HAP-1 (cell line): ENCODE measurements at regions not wholly inside any gene's neighbourhood (a gene's known extent, or its start where the extent isn't known, plus 50 kb on each side); places are given as distances from the start of the nearest gene placed in this dataset.
"Not testable (repeated sequence)": the region's sequence is repeated elsewhere in the genome, so short reads cannot be mapped to it uniquely, and the experiment has no call there.

ENCODE experiments used
- DNase-seq, 2 experiments: peaks; one replicate each; pipeline ENCODE4 v3.0.0-alpha.2; 2016 to 2020; ENCODE audit warnings: low spot score in 2 of 2
- H3K27me3 ChIP-seq: fragments of 250-450 bp; sonication (Bioruptor Pico); 2 replicates; pipeline ENCODE4 v1.5.1; 2020; ENCODE audit warnings: low read depth, mild to moderate bottlenecking, moderate library complexity
- H3K36me3 ChIP-seq: fragments of 250-450 bp; sonication (Bioruptor Pico); replicated peaks from 2 replicates; pipeline ENCODE4 v1.5.1; 2020; ENCODE audit warnings: mild to moderate bottlenecking
- H3K4me1 ChIP-seq: fragments of 250-450 bp; sonication (Bioruptor Pico); 2 replicates; pipeline ENCODE4 v1.5.1; 2020; ENCODE audit warnings: mild to moderate bottlenecking
- H3K4me3 ChIP-seq: fragments of 250-450 bp; sonication (Bioruptor Pico); 2 replicates; pipeline ENCODE4 v1.5.1; 2020; ENCODE audit warnings: mild to moderate bottlenecking, moderate library complexity
- H3K9me3 ChIP-seq: fragments of 250-450 bp; sonication (Bioruptor Pico); 2 replicates; pipeline ENCODE4 v1.5.1; 2020; ENCODE audit warnings: mild to moderate bottlenecking, moderate library complexity
- in situ Hi-C: fragments of 300-500 bp; cut with MboI; formaldehyde crosslinking; loops from 3 replicates; pipeline ENCODE4 v1.14.3; 2020; ENCODE audit warnings: low sequenced_read_pairs, inconsistent platforms, mixed read lengths

DNA sequence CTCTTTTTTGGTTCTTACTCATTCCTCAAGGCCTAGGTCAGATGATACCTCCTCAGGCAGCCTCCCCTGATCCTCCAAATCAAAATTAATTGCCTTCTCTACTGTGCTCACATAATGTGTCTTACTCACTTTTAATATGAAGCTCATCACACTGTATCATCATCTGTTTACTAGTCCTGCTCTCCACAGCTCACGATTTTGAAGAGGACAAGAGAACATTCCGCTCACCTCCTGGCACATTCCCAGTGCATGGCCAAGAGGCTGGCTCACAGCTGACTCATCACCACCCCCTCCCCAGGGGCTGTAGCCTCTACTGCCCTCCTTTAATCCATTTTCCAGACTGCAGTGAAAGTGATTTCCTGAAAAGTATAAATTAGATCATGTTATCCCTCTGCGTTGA, 133.1 kb downstream of the ALDH8A1 start:
- in situ Hi-C loops, result loop anchor here (10.0 kb wide), 1 partner anchor 652 kb away; no protein-coding TSS in a partner anchor

DNA sequence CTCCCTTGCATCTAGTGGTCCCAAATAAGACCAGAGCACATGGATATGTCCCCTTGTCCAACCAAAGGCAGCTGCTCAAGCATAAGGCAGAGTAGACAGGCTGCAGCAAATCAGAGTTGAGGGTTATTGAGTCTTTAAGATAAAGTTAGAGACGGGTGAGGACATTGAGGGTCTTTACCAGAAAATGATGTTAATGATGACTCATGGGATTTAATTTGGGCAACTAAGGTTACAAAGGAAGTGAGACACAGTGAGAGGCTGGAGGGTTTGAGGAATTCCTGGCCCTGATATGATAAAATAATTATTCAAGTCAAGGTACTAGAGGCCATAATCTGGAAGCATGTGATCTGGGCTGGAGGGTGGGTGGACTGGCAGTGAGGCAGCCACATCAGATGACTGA, 133.6 kb downstream of the ALDH8A1 start:
- in situ Hi-C loops, result loop anchor here (10.0 kb wide), 1 partner anchor 651 kb away; no protein-coding TSS in a partner anchor

More for the DNA sequence above, 133.1 kb downstream of the ALDH8A1 start:
- Histone ChIP-seq H3K4me1 (no peaks in the 10 kb centered on the region), H3K4me3 (no peak overlapping the region), H3K36me3 (no peaks in the 10 kb centered on the region), H3K27me3 (no peaks in the 10 kb centered on the region), H3K9me3 (no peaks in the 10 kb centered on the region)
- DNase-seq, result no peak

DNA sequence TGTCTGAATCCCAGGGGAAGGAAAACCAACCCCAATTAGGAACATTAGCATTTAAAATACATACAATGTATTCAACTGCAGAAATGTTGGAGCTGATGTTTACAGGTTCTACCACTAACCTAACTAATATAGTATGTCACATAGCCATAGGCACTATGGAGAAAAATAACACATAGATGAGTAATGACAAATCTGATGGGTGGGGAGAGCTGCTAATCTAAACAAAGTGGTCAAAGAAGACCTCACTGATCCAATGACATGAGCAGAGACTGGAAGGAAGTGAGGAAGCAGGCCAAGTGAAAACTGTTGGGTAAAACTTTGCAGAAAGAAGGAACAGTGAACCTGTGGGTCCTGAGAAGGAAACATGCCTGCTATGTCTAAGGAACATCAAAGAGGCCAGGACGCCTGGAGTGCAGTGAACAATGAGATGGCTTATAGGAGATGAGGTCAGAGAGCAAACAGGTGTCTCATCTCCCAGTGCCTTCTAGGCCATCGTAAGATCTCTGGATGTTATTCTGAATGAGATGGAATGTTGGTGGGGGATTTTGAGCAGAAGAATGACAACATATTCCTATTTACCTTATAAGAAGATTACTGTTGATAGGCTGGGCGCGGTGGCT, 135.7 kb downstream of the ALDH8A1 start:
- H3K9me3 ChIP-seq, result no peaks in the 10 kb centered on the region
- in situ Hi-C loops, result loop anchor here (10.0 kb wide), 1 partner anchor 649 kb away; no protein-coding TSS in a partner anchor

More for the DNA sequence above, 133.6 kb downstream of the ALDH8A1 start:
- H3K4me3 ChIP-seq, result no peak overlapping the region
- no peaks in the 10 kb centered on the region for H3K9me3 ChIP-seq
- H3K27me3 ChIP-seq, result no peaks in the 10 kb centered on the region
- no peak for DNase-seq
- no peaks in the 10 kb centered on the region for H3K36me3 ChIP-seq
- H3K4me1 ChIP-seq, result no peaks in the 10 kb centered on the region

DNA sequence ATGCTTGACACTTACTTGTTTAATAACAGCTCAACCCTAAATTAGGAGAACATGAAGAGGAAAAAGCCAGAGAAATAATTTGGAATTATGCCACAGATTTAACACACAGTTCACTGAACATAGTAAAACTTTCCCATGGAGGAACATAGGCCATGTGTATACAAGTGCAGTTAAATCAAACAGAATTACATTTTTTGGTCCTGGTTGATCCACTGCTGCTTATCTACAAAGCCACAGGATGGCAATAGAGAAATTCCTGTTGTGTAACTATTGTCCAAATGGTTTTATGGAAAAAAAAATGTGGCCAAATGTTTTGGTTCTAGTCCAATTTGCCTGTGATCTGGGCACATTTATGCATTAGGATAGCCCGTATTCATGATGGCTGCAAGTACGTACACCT, 136.8 kb downstream of the ALDH8A1 start:
- no peak overlapping the region for H3K4me3 ChIP-seq
- no peaks in the 10 kb centered on the region for H3K9me3 ChIP-seq
- in situ Hi-C loops, result loop anchor here (10.0 kb wide), 1 partner anchor 648 kb away; no protein-coding TSS in a partner anchor
- H3K36me3 ChIP-seq, result no peaks in the 10 kb centered on the region
- no peaks in the 10 kb centered on the region for H3K4me1 ChIP-seq
- H3K27me3 ChIP-seq, result no peaks in the 10 kb centered on the region
- no peak for DNase-seq

More for the DNA sequence above, 135.7 kb downstream of the ALDH8A1 start:
- DNase-seq, result no peak
- Histone ChIP-seq H3K36me3 (no peaks in the 10 kb centered on the region), H3K4me1 (no peaks in the 10 kb centered on the region), H3K27me3 (no peaks in the 10 kb centered on the region), H3K4me3 (no peak overlapping the region)

DNA sequence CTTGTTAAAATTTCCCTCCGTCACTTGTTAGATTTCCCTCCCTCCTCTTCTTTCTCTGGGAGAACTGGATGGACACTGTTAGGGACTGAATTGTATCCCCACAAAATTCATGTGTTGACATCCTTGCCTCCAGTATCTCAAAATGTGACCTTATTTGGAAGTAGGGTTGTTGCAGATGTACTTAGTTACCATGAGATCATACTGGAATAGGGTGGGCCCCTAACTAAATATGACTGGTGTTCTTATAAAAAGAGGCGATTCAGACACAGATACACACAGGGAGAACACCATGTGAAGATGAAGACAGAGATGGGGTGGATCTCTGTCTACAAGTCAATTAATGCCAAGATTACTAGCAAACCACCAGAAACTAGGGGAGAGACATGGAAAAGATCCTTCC, 139.5 kb downstream of the ALDH8A1 start:
- Histone ChIP-seq H3K36me3 (no peaks in the 10 kb centered on the region), H3K4me3 (no peak overlapping the region), H3K4me1 (no peaks in the 10 kb centered on the region; the same call in none of the 2 replicates), H3K9me3 (no peaks in the 10 kb centered on the region), H3K27me3 (no peaks in the 10 kb centered on the region)
- DNase-seq, result no peak
- in situ Hi-C loops, result loop anchor here (10.0 kb wide), 1 partner anchor 646 kb away; no protein-coding TSS in a partner anchor

DNA sequence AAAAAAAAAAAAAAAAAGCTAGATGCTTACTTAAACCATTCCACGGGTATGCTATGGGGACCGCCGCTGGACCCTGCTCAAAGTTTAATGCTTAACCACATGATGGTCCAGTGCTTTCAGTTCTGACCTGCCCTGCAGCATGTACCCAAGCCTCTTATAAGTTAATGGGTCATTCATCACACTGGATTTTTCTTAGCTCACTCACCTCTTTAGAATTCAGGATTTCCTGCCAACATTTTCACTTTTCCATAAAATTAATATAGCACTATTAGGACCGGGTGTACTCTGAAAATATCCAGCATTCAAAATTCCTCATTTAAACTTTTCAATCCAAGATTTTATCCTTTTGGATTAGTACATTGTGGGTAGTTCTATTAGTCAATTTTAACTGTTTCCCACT, 140.8 kb downstream of the ALDH8A1 start:
- DNase-seq, result no peak
- H3K27me3 ChIP-seq, result no peaks in the 10 kb centered on the region
- no peak overlapping the region for H3K4me3 ChIP-seq
- H3K9me3 ChIP-seq, result no peaks in the 10 kb centered on the region
- in situ Hi-C loops, result no loop called here
- H3K4me1 ChIP-seq, result no peaks in the 10 kb centered on the region; the same call in none of the 2 replicates
- H3K36me3 ChIP-seq, result no peaks in the 10 kb centered on the region

DNA sequence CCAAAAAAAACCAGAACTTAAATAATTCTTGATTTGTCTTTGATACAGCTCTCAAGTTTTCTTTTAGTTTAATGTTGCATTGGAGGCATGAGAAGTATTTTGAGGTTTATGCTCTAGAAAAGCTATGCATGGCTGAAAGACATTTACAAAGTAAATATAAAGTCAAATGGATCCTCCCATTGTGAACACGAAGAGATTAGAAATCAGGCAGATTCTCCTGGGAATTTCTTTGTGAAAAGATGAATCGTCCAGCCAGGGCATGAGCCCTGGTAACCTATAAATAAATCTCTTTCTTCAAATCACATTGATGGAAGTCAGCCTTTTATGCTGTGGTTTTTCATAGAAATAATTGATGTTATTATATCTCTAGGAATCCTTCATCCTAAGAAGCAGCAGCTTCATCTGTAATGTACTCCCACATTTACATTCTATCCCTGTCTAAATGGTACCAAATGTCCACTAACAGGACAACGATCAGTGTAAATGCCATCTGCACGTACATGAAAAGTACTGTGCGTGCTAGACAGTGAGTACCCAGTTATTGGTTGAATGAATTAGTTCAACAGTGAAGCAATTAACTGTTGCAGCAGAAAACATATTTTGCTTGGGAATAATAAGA, 143.6 kb downstream of the ALDH8A1 start:
- H3K27me3 ChIP-seq, result no peaks in the 10 kb centered on the region
- DNase-seq, result no peak
- H3K9me3 ChIP-seq, result no peaks in the 10 kb centered on the region
- no peak overlapping the region for H3K4me3 ChIP-seq
- no peaks in the 10 kb centered on the region for H3K36me3 ChIP-seq
- in situ Hi-C loops, result no loop called here
- H3K4me1 ChIP-seq, result no peaks in the 10 kb centered on the region; the same call in none of the 2 replicates

DNA sequence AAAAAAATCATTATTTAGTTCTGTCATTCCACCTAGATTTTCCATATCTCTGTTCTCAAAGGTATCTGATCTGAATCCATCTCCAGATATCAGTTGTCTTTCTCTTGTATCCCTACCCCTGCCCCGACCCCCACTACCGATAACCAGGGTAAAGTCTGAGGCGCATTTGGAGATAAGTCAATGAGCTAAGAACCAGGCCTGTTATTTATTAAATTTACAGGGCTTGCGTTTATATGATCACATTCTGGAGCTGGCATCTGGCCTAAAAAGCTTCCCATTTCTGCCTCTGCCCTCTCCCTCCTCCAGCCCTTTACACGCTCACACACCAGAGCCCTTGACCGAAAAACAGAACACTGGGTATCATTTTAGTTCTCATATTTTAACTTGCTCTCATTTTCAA, 144.7 kb downstream of the ALDH8A1 start:
- DNase-seq, result no peak
- in situ Hi-C loops, result no loop called here

DNA sequence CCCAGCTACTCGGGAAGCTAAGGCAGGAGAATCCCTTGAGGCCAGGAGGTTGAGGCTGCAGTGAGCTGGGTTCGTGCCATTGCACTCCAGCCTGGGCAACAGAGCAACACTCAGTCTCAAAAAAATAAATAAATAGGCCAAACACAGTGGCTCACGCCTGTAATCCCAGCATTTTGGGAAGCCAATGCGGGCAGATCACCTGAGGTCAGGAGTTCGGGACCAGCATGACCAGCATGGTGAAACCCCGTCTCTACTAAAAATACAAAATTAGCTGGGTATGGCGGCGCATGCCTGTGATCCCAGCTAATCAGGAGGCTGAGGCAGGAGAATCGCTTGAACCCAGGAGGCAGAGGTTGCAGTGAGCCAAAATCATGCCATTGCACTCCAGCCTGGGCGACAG, 145.6 kb downstream of the ALDH8A1 start:
- H3K27me3 ChIP-seq, in situ Hi-C loops, DNase-seq, H3K4me3 ChIP-seq, H3K4me1 ChIP-seq, H3K36me3 ChIP-seq, H3K9me3 ChIP-seq: not testable (repeated sequence)

More for the DNA sequence above, 144.7 kb downstream of the ALDH8A1 start:
- no peaks in the 10 kb centered on the region for H3K36me3 ChIP-seq
- no peak overlapping the region for H3K4me3 ChIP-seq
- no peaks in the 10 kb centered on the region; the same call in none of the 2 replicates for H3K4me1 ChIP-seq
- no peaks in the 10 kb centered on the region for H3K27me3 ChIP-seq
- H3K9me3 ChIP-seq, result no peaks in the 10 kb centered on the region

DNA sequence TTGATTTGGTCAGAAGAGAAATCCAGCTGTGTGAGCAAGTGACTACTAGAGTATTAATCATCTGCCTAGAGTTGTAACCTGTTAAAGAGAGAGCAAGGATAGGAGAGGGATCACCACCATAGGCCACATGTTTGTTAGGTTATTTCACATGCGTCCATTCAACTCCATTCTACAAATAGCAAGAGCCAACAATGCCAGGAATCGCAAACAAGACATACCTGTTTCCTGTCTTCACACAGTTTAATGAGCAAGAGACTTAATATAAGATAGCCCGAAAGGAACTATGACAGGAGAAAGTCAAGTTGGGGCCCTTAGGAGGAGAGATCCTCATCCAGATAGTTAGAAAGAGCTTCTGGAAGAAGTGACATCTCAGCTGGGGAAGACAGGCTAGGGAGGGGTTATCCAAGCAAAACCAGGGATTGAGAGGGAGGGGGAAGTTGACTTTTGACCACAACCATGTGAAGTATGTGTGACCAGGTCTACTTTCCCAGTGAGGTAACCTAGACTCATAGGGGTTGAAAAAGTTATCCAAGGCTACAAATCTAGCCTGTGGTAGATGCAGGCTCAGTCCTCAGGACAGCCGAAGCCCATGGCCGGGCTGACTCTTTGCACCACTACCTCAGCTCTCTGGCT, 147.4 kb downstream of the ALDH8A1 start:
- DNase-seq, result no peak
- Histone ChIP-seq H3K27me3 (no peaks in the 10 kb centered on the region), H3K36me3 (no peaks in the 10 kb centered on the region), H3K4me3 (no peak overlapping the region), H3K9me3 (no peaks in the 10 kb centered on the region), H3K4me1 (no peaks in the 10 kb centered on the region; the same call in none of the 2 replicates)
- in situ Hi-C loops, result no loop called here

DNA sequence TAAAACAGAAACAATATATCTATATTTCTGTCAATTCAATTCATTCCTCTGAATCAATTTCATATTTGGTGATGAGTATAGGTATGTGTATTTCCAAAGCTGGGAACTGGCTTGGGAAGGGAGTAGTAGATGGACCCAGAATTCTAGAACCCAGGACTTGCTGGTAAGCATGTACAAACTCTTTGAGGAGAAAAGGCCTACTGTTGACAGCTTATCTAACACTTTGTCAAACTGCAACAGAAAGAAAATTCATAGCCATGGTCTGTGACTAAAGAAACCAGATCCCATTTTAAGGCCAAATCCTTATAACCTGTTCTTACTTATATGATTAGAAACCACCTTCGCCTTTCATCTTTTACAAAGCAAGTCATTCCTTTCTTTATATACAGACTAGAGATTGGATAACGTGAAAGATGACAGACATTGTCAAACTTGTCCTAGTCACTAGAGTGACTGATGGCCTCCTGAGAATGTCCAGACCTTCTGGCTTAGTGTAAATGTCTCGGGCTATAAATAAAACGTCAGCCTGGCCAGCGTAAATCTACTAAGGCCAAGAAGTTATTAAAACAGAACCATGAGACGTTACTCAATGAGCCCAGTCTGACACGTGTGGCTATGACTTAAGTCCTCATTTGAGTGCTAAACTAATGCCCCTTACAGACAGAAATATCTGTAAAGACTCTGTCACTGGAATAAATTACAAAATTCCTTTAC, 152.3 kb downstream of the ALDH8A1 start:
- in situ Hi-C loops, result no loop called here
- no peaks in the 10 kb centered on the region for H3K4me1 ChIP-seq
- H3K4me3 ChIP-seq, result no peak overlapping the region

DNA sequence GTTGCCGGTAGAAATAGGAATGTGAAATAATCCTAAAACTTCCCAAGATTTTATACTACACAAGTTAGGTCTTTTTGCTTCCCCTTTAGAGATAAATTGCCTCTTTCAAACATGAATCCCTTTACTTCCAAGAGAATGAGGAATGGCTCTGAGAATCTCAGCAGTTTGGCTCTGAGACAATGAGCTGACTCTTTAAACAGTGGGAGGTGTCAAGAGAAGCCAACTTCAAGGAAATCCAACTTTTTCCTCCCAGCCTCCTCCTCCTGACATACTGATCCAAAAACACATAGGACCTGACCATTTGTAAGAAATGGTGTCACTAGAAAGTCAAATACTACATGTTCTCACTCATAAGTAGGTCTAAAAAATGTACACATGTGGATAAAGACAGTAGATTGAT, 154.2 kb downstream of the ALDH8A1 start:
- no peaks in the 10 kb centered on the region for H3K36me3 ChIP-seq
- H3K4me1 ChIP-seq, result no peaks in the 10 kb centered on the region
- no peak for DNase-seq
- no peaks in the 10 kb centered on the region for H3K9me3 ChIP-seq
- no peak overlapping the region for H3K4me3 ChIP-seq
- in situ Hi-C loops, result no loop called here
- H3K27me3 ChIP-seq, result no peaks in the 10 kb centered on the region

More for the DNA sequence above, 152.3 kb downstream of the ALDH8A1 start:
- Histone ChIP-seq H3K9me3 (no peaks in the 10 kb centered on the region), H3K36me3 (no peaks in the 10 kb centered on the region), H3K27me3 (no peaks in the 10 kb centered on the region)
- no peak for DNase-seq

DNA sequence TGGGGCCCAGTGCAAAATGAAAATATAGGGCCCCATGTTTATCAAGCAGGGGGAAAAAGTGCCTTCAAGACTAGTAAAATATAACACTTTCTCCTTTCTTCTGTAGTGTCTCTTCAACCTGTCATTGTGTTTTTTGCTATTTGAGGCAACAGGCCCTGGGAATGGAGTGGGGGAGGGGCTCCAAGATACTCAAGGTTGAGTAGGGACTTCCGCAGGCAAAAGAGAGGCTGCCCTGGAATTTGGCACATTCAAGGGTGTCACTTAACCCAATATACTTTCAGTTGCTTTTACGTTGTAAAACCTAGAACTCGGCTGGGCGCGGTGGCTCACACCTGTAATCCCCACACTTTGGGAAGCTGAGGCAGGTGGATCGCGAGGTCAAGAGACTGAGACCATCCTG, 154.9 kb downstream of the ALDH8A1 start:
- no peak overlapping the region for H3K4me3 ChIP-seq
- in situ Hi-C loops, result no loop called here
- H3K9me3 ChIP-seq, result no peaks in the 10 kb centered on the region
- no peaks in the 10 kb centered on the region for H3K27me3 ChIP-seq
- no peak for DNase-seq
- no peaks in the 10 kb centered on the region for H3K4me1 ChIP-seq
- no peaks in the 10 kb centered on the region for H3K36me3 ChIP-seq
